Endothelial cell of umbilical vein (primary cell): ENCODE measurements at regions not wholly inside any gene's neighbourhood (a gene's known extent, or its start where the extent isn't known, plus 50 kb on each side); places are given as distances from the start of the nearest gene placed in this dataset.

ENCODE experiments used
- BruUV-seq: library from RNA; stranded (reverse); fragments of 400-500 nt; replicated peaks from 2 replicates; lab custom pipeline; 2021; lab: Mats Ljungman, UMichigan
- CTCF ChIA-PET: fragments of 300-600, 350-600 bp; sonication (Branson Sonifier 250); formaldehyde crosslinking; loops from one replicate; lab custom pipeline; 2021; ENCODE audit warnings: antibody characterized with exemption, inconsistent platforms; lab: Charles Lee
- POLR2A ChIA-PET: fragments of 300-600, 350-600 bp; sonication (Branson Sonifier 250); formaldehyde crosslinking; loops from one replicate; lab custom pipeline; 2021; ENCODE audit warnings: antibody characterized with exemption, inconsistent platforms; lab: Charles Lee
- DNase-seq: peaks from one replicate; pipeline ENCODE4 v3.0.0-alpha.2; 2011; ENCODE audit warnings: low read depth, low spot score
- FAIRE-seq: peaks from 2 replicates; lab custom pipeline; 2011; peaks lifted over from hg19 to GRCh38; lab: Jason Lieb, UNC
- H2AFZ ChIP-seq: 2 replicates; pipeline ENCODE4 v1.6.0; 2012; ENCODE audit warnings: low read depth, low read length, control low read depth, inconsistent platforms
- H3K27ac ChIP-seq: 2 replicates; pipeline ENCODE4 v1.5.1; 2011; ENCODE audit warnings: low read depth, mild to moderate bottlenecking, control low read depth, low read length, moderate library complexity; ENCODE audit not compliant: insufficient read depth
- H3K27me3 ChIP-seq, 2 experiments: 2 replicates each; pipeline versions ENCODE4 v1.6.0 to v1.6.1; 2011; ENCODE audit warnings: low read length in 2 of 2, mixed read lengths in 1 of 2; ENCODE audit not compliant: control insufficient read depth in 2 of 2, insufficient read depth in 2 of 2
- H3K36me3 ChIP-seq, 2 experiments: 2 replicates in 1 of 2; 3 replicates in 1 of 2; pipeline ENCODE4 v1.5.1; 2011; ENCODE audit warnings: low read length in 2 of 2, mild to moderate bottlenecking in 1 of 2, moderate library complexity in 1 of 2; ENCODE audit not compliant: control insufficient read depth in 2 of 2, insufficient read depth in 2 of 2; ENCODE audit errors: extremely low read depth in 1 of 2
- H3K4me1 ChIP-seq: 3 replicates; pipeline ENCODE4 v1.5.1; 2011; ENCODE audit warnings: mild to moderate bottlenecking, low read length; ENCODE audit not compliant: control insufficient read depth, insufficient read depth; ENCODE audit errors: extremely low read depth
- H3K4me2 ChIP-seq: 2 replicates; pipeline ENCODE4 v1.6.1; 2011; ENCODE audit warnings: low read length, control low read depth, mixed read lengths; ENCODE audit not compliant: insufficient read depth
- H3K4me3 ChIP-seq, 3 experiments: fragments of 200-600 bp in 1 of 3; sonication (generic), shearing (Covaris generic) in 1 of 3; replicated peaks in 1 of 3; 2 replicates each; pipeline ENCODE4 v1.5.1; 2011 to 2016; ENCODE audit warnings: control low read depth in 3 of 3, low read length in 3 of 3, mild to moderate bottlenecking in 2 of 3, inconsistent platforms in 1 of 3, low read depth in 1 of 3, moderate library complexity in 1 of 3; ENCODE audit not compliant: insufficient read depth in 1 of 3
- H3K79me2 ChIP-seq: 2 replicates; pipeline ENCODE4 v1.6.0; 2012; ENCODE audit warnings: low read length, inconsistent platforms; ENCODE audit not compliant: control insufficient read depth, insufficient read depth
- H3K9ac ChIP-seq: replicated peaks from 2 replicates; pipeline ENCODE3; 2011; ENCODE audit warnings: low read length, control low read depth; ENCODE audit not compliant: insufficient read depth; ENCODE audit errors: extremely low read depth
- H3K9me1 ChIP-seq: replicated peaks from 3 replicates; pipeline ENCODE4 v1.6.0; 2011; ENCODE audit warnings: mild to moderate bottlenecking, low read length; ENCODE audit not compliant: control insufficient read depth, insufficient read depth; ENCODE audit errors: extremely low read depth
- H3K9me3 ChIP-seq: replicated peaks from 2 replicates; pipeline ENCODE4 v1.5.1; 2012; ENCODE audit warnings: low read length, inconsistent platforms; ENCODE audit not compliant: control insufficient read depth, insufficient read depth
- H4K20me1 ChIP-seq: replicated peaks from 2 replicates; pipeline ENCODE3; 2011; ENCODE audit warnings: mild to moderate bottlenecking, low read length; ENCODE audit not compliant: control insufficient read depth, insufficient read depth; ENCODE audit errors: extremely low read depth
- EZH2 ChIP-seq: IDR thresholded peaks from 2 replicates; pipeline ENCODE4 v1.6.1; 2012; ENCODE audit warnings: borderline replicate concordance, low read depth, mild to moderate bottlenecking, moderate library complexity, low read length, inconsistent platforms; ENCODE audit not compliant: severe bottlenecking
- FOS ChIP-seq: IDR thresholded peaks from 2 replicates; pipeline ENCODE4 v1.6.1; 2011; ENCODE audit warnings: mild to moderate bottlenecking, low read length, moderate library complexity, borderline replicate concordance; ENCODE audit not compliant: insufficient read depth
- GATA2 ChIP-seq: IDR thresholded peaks from 2 replicates; pipeline ENCODE4 v1.7.0; 2011; ENCODE audit warnings: low read depth, mild to moderate bottlenecking, moderate library complexity, mixed read lengths, low read length; ENCODE audit not compliant: insufficient read length, insufficient read depth
- JUN ChIP-seq: IDR thresholded peaks from 2 replicates; pipeline ENCODE4 v1.6.1; 2011; ENCODE audit warnings: borderline replicate concordance, low read depth; ENCODE audit not compliant: insufficient read length, insufficient read depth
- MYC ChIP-seq: IDR thresholded peaks from one replicate; pipeline ENCODE4 v1.6.1; 2011; ENCODE audit warnings: mild to moderate bottlenecking, low read depth, low read length
- POLR2A ChIP-seq: IDR thresholded peaks from 2 replicates; pipeline ENCODE4 v1.6.1; 2012; ENCODE audit warnings: low read depth, mild to moderate bottlenecking, control low read depth, low read length
- POLR2AphosphoS5 ChIP-seq: IDR thresholded peaks from 2 replicates; pipeline ENCODE4 v1.6.1; 2012; ENCODE audit warnings: low read depth, mild to moderate bottlenecking, control low read depth, low read length, moderate library complexity; ENCODE audit not compliant: insufficient read depth
- dilution Hi-C: fragments of 300-500 bp; cut with MboI; formaldehyde crosslinking; loops from one replicate; pipeline ENCODE4 v1.15.0; 2019; ENCODE audit warnings: low sequenced_read_pairs; ENCODE audit not compliant: extremely low pct_ligation_motif_present
- intact Hi-C: fragments of 100-400 bp; cut with micrococcal nuclease; formaldehyde crosslinking; loops from one replicate; pipeline ENCODE4 v1.10.0; 2022
- TF ChIP-seq, protein P1 (sequence below): IDR thresholded peaks from 2 replicates; pipeline ENCODE4 v1.6.1; 2011; ENCODE audit not compliant: insufficient read depth, insufficient read length
- TF ChIP-seq, protein P2 (sequence below), 2 donors: IDR thresholded peaks; 1 replicate in 1 of 2; 2 replicates in 1 of 2; pipeline ENCODE4 v1.5.1; 2011; ENCODE audit warnings: low read length in 2 of 2, mild to moderate bottlenecking in 2 of 2, moderate library complexity in 2 of 2, control low read depth in 1 of 2, inconsistent platforms in 1 of 2, low read depth in 1 of 2; ENCODE audit not compliant: insufficient read depth in 1 of 2; ENCODE audit errors: extremely low read depth in 1 of 2

GRCh38 chr17:27244011-27244410 is 49.9 kb upstream of the WSB1 start:
- Histone ChIP-seq H4K20me1 (no peaks in the 10 kb centered on the region), H3K4me3 (no peak overlapping the region), H3K4me2 (no peak overlapping the region), H2AFZ (no peak overlapping the region), H3K9ac (no peak overlapping the region), H3K79me2 (no peaks in the 10 kb centered on the region), H3K27me3 (no peaks in the 10 kb centered on the region), H3K36me3 (no peaks in the 10 kb centered on the region), H3K9me1 (no peaks in the 10 kb centered on the region), H3K27ac (no peak overlapping the region), H3K4me1 (peaks cover 27% of the 10 kb centered on the region), H3K9me3 (no peaks in the 10 kb centered on the region)
- CTCF ChIA-PET, result interaction anchor here (0.9 to 2.7 kb wide), 7 partner anchors 8 to 89 kb away, joined by 3 to 19 read pairs (median 6); no protein-coding TSS in a partner anchor
- DNase-seq, result no peak
- dilution Hi-C loops (no loop called here), intact Hi-C loops (loop anchor here (2.0 kb wide), 1 partner anchor 137 kb away; no protein-coding TSS in a partner anchor)
- TF ChIP-seq POLR2AphosphoS5, result no peak
- no peak for TF ChIP-seq FOS
- TF ChIP-seq, protein P1, sequence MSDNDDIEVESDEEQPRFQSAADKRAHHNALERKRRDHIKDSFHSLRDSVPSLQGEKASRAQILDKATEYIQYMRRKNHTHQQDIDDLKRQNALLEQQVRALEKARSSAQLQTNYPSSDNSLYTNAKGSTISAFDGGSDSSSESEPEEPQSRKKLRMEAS, result no peak
- no peak for TF ChIP-seq EZH2
- no peak for TF ChIP-seq JUN
- TF ChIP-seq, protein P2, sequence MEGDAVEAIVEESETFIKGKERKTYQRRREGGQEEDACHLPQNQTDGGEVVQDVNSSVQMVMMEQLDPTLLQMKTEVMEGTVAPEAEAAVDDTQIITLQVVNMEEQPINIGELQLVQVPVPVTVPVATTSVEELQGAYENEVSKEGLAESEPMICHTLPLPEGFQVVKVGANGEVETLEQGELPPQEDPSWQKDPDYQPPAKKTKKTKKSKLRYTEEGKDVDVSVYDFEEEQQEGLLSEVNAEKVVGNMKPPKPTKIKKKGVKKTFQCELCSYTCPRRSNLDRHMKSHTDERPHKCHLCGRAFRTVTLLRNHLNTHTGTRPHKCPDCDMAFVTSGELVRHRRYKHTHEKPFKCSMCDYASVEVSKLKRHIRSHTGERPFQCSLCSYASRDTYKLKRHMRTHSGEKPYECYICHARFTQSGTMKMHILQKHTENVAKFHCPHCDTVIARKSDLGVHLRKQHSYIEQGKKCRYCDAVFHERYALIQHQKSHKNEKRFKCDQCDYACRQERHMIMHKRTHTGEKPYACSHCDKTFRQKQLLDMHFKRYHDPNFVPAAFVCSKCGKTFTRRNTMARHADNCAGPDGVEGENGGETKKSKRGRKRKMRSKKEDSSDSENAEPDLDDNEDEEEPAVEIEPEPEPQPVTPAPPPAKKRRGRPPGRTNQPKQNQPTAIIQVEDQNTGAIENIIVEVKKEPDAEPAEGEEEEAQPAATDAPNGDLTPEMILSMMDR (IDR thresholded peaks at IDR 0.05; ENCODE audit: extremely low read depth in 1 of 2, insufficient read depth in 1 of 2, low read depth in 1 of 2, low read length in 2 of 2), result no peak
- no peak for TF ChIP-seq MYC
- no peak for TF ChIP-seq POLR2A
- TF ChIP-seq GATA2, result no peak
- POLR2A ChIA-PET, result no interaction called here
- BruUV-seq, result no TSS peak
- no peak for FAIRE-seq
